H1 (cell line): ENCODE measurements at regions not wholly inside any gene's neighbourhood (a gene's known extent, or its start where the extent isn't known, plus 50 kb on each side); places are given as distances from the start of the nearest gene placed in this dataset.

Experiments
- CTCF ChIA-PET: fragments of 300-600 bp; sonication (Branson Sonifier 250); formaldehyde crosslinking; loops from one replicate; lab custom pipeline; 2021; ENCODE audit not compliant: partially characterized antibody; lab: Charles Lee
- POLR2A ChIA-PET: fragments of 300-600 bp; sonication (Branson Sonifier 250); formaldehyde crosslinking; loops from one replicate; lab custom pipeline; 2021; ENCODE audit warnings: inconsistent platforms; ENCODE audit not compliant: partially characterized antibody; lab: Charles Lee
- DNase-seq, 2 experiments: peaks; one replicate each; pipeline versions ENCODE4 v3.0.0 to v3.0.0-alpha.2; 2010 to 2022; ENCODE audit warnings: low spot score in 2 of 2, low read depth in 1 of 2, mixed read lengths in 1 of 2
- FAIRE-seq: peaks from 2 replicates; lab custom pipeline; 2011; peaks lifted over from hg19 to GRCh38; lab: Jason Lieb, UNC
- H2AFZ ChIP-seq: 2 replicates; pipeline ENCODE4 v1.8.1; 2012; ENCODE audit warnings: low read length, inconsistent platforms
- H2AK5ac ChIP-seq: 2 replicates; pipeline ENCODE4 v1.6.1; 2013; ENCODE audit warnings: low read depth, low read length
- H2BK120ac ChIP-seq: replicated peaks from 2 replicates; pipeline ENCODE3; 2013; ENCODE audit warnings: low read depth, low read length, inconsistent platforms
- H2BK12ac ChIP-seq: 2 replicates; pipeline ENCODE4 v1.6.1; 2013; ENCODE audit warnings: low read depth, low read length
- H2BK15ac ChIP-seq: 2 replicates; pipeline ENCODE4 v1.6.1; 2013; ENCODE audit warnings: low read length
- H2BK20ac ChIP-seq: 2 replicates; pipeline ENCODE4 v1.6.1; 2013; ENCODE audit warnings: low read length
- H2BK5ac ChIP-seq: 2 replicates; pipeline ENCODE4 v1.6.1; 2013; ENCODE audit warnings: low read depth, low read length
- H3K14ac ChIP-seq: 2 replicates; pipeline ENCODE4 v1.6.1; 2013; ENCODE audit warnings: inconsistent platforms; ENCODE audit not compliant: insufficient read length
- H3K18ac ChIP-seq: 2 replicates; pipeline ENCODE4 v1.6.1; 2013; ENCODE audit warnings: low read length; ENCODE audit errors: extremely low read depth
- H3K23ac ChIP-seq: 2 replicates; pipeline ENCODE4 v1.6.1; 2013; ENCODE audit warnings: inconsistent platforms; ENCODE audit not compliant: insufficient read length
- H3K23me2 ChIP-seq: 2 replicates; pipeline ENCODE4 v1.6.1; 2013; ENCODE audit warnings: low read depth, low read length
- H3K27ac ChIP-seq: 2 replicates; pipeline ENCODE4 v1.6.1; 2011; ENCODE audit warnings: low read depth, low read length, inconsistent platforms
- H3K27me3 ChIP-seq, 4 experiments: replicated peaks in 1 of 4; 1 replicate in 1 of 4; 2 replicates in 3 of 4; pipeline versions ENCODE4 v1.6.1 to v1.8.1; 2011 to 2013; ENCODE audit warnings: low read length in 3 of 4, mild to moderate bottlenecking in 3 of 4, inconsistent platforms in 2 of 4, mixed read lengths in 2 of 4, moderate library complexity in 1 of 4; ENCODE audit not compliant: control insufficient read depth in 3 of 4, insufficient read depth in 3 of 4; ENCODE audit errors: extremely low read depth in 1 of 4
- H3K36me3 ChIP-seq, 4 experiments: 2 replicates each; pipeline versions ENCODE4 v1.6.1 to v1.8.1; 2011 to 2013; ENCODE audit warnings: mild to moderate bottlenecking in 4 of 4, low read length in 3 of 4, moderate library complexity in 2 of 4, control low read depth in 1 of 4, inconsistent platforms in 1 of 4; ENCODE audit not compliant: insufficient read depth in 4 of 4, control insufficient read depth in 2 of 4
- H3K4ac ChIP-seq: replicated peaks from 2 replicates; pipeline ENCODE3; 2013; ENCODE audit warnings: low read length, low read depth, mixed read lengths, inconsistent platforms; ENCODE audit not compliant: insufficient read length
- H3K4me1 ChIP-seq, 4 experiments: replicated peaks in 1 of 4; 1 replicate in 1 of 4; 2 replicates in 3 of 4; pipeline versions ENCODE4 v1.6.1 to v1.8.1; 2011 to 2013; ENCODE audit warnings: low read length in 3 of 4, inconsistent platforms in 2 of 4, mixed read lengths in 1 of 4; ENCODE audit not compliant: insufficient read depth in 4 of 4, control insufficient read depth in 3 of 4
- H3K4me2 ChIP-seq, 2 experiments: 2 replicates each; pipeline versions ENCODE4 v1.6.1 to v1.8.1; 2011 to 2013; ENCODE audit warnings: low read depth in 2 of 2, low read length in 2 of 2, control low read depth in 1 of 2, inconsistent platforms in 1 of 2, mild to moderate bottlenecking in 1 of 2; ENCODE audit not compliant: insufficient read depth in 1 of 2
- H3K4me3 ChIP-seq, 4 experiments: fragments of 200-600, 300-600 bp in 1 of 4; sonication (generic), shearing (Covaris generic), sonication (Bioruptor Twin) in 1 of 4; 2 replicates each; pipeline versions ENCODE4 v1.5.1 to v1.8.1; 2011 to 2016; ENCODE audit warnings: low read length in 4 of 4, low read depth in 3 of 4, control low read depth in 2 of 4, inconsistent platforms in 2 of 4, mild to moderate bottlenecking in 2 of 4, mixed read lengths in 1 of 4, moderate library complexity in 1 of 4; ENCODE audit not compliant: insufficient read depth in 2 of 4; ENCODE audit errors: extremely low read depth in 1 of 4
- H3K56ac ChIP-seq: replicated peaks from 2 replicates; pipeline ENCODE3; 2013; ENCODE audit warnings: low read depth, mild to moderate bottlenecking, mixed read lengths, low read length, inconsistent platforms; ENCODE audit not compliant: insufficient read length
- H3K79me1 ChIP-seq: 2 replicates; pipeline ENCODE4 v1.6.1; 2013; ENCODE audit warnings: low read depth, low read length, control low read depth
- H3K79me2 ChIP-seq, 2 experiments: 2 replicates each; pipeline versions ENCODE4 v1.6.1 to v1.8.1; 2012 to 2013; ENCODE audit warnings: low read length in 2 of 2, mild to moderate bottlenecking in 2 of 2, inconsistent platforms in 1 of 2; ENCODE audit not compliant: insufficient read depth in 2 of 2, control insufficient read depth in 1 of 2
- H3K9ac ChIP-seq, 4 experiments: replicated peaks in 1 of 4; 1 replicate in 1 of 4; 2 replicates in 3 of 4; pipeline versions ENCODE4 v1.6.1 to v1.8.1; 2011 to 2013; ENCODE audit warnings: low read depth in 3 of 4, low read length in 3 of 4, control low read depth in 2 of 4, mild to moderate bottlenecking in 2 of 4, moderate library complexity in 2 of 4, inconsistent platforms in 1 of 4; ENCODE audit errors: extremely low read depth in 1 of 4
- H3K9me3 ChIP-seq, 2 experiments: 2 replicates each; pipeline versions ENCODE4 v1.6.1 to v1.8.1; 2012 to 2013; ENCODE audit warnings: mild to moderate bottlenecking in 2 of 2, moderate library complexity in 2 of 2, control low read depth in 1 of 2, inconsistent platforms in 1 of 2, low read depth in 1 of 2, low read length in 1 of 2, mixed read lengths in 1 of 2; ENCODE audit not compliant: insufficient read depth in 2 of 2
- H4K20me1 ChIP-seq, 2 experiments: replicated peaks in 1 of 2; 2 replicates each; pipeline versions ENCODE3 to v1.8.1; 2011 to 2013; ENCODE audit warnings: inconsistent platforms in 2 of 2, low read length in 2 of 2, mild to moderate bottlenecking in 1 of 2; ENCODE audit not compliant: insufficient read depth in 2 of 2, control insufficient read depth in 1 of 2
- H4K5ac ChIP-seq: 2 replicates; pipeline ENCODE4 v1.6.1; 2013; ENCODE audit warnings: low read length, low read depth, mixed read lengths, inconsistent platforms; ENCODE audit not compliant: insufficient read length
- H4K8ac ChIP-seq: 2 replicates; pipeline ENCODE4 v1.8.0; 2013; ENCODE audit warnings: mild to moderate bottlenecking, moderate library complexity, low read length, inconsistent platforms; ENCODE audit not compliant: insufficient read depth; ENCODE audit errors: extremely low read depth
- H4K91ac ChIP-seq: replicated peaks from 2 replicates; pipeline ENCODE3; 2013; ENCODE audit warnings: low read length, mixed read lengths, inconsistent platforms; ENCODE audit not compliant: insufficient read length
- CBX5 ChIP-seq: fragments of 300-800, 300-1000 bp; sonication (generic); IDR thresholded peaks from 2 replicates; pipeline ENCODE4 v1.7.1; 2016; ENCODE audit warnings: antibody characterized with exemption, low read length, low read depth
- GABPA ChIP-seq: IDR thresholded peaks from 2 replicates; pipeline ENCODE4 v1.6.1; 2011; ENCODE audit warnings: mild to moderate bottlenecking, low read length, moderate library complexity, borderline replicate concordance; ENCODE audit not compliant: insufficient read depth
- MAFK ChIP-seq: IDR thresholded peaks from 2 replicates; pipeline ENCODE4 v1.6.1; 2012; ENCODE audit warnings: low read depth, mild to moderate bottlenecking, improper control_type of control experiment, low read length
- RAD21 ChIP-seq, 2 experiments: IDR thresholded peaks in 1 of 2; conservative IDR thresholded peaks in 1 of 2; 2 replicates each; pipeline ENCODE4 v1.6.1; 2011; ENCODE audit warnings: low read depth in 2 of 2, low read length in 2 of 2, improper control_type of control experiment in 1 of 2, inconsistent platforms in 1 of 2, mild to moderate bottlenecking in 1 of 2, moderate library complexity in 1 of 2
- RNF2 ChIP-seq: fragments of 200-900, 300-1000 bp; sonication (generic); IDR thresholded peaks from 2 replicates; pipeline ENCODE4 v1.7.1; 2016; ENCODE audit warnings: borderline replicate concordance, low read depth, mild to moderate bottlenecking, antibody characterized with exemption, low read length; ENCODE audit not compliant: poor library complexity, severe bottlenecking; ENCODE audit errors: missing control alignments
- SP1 ChIP-seq: IDR thresholded peaks from 2 replicates; pipeline ENCODE4 v1.6.1; 2011; ENCODE audit warnings: low read depth, low read length
- SUZ12 ChIP-seq: fragments of 200-600 bp; sonication (generic); IDR thresholded peaks from 2 replicates; pipeline ENCODE4 v1.6.1; 2012; ENCODE audit warnings: mild to moderate bottlenecking, inconsistent platforms, low read length, moderate library complexity, mixed read lengths
- WGBS, 2 experiments: shearing (Covaris generic) in 1 of 2; methylation state at CpG; one replicate each; pipeline versions ENCODE4 v1.1.6 to v1.1.7; 2013 to 2015; ENCODE audit warnings: low lambda C conversion rate in 2 of 2, mixed read lengths in 2 of 2, inconsistent platforms in 1 of 2, low coverage in 1 of 2, missing lambda C conversion rate in 1 of 2; ENCODE audit not compliant: insufficient replicate concordance in 2 of 2, insufficient coverage in 1 of 2, insufficient read length in 1 of 2; ENCODE audit errors: extremely low coverage in 1 of 2, missing lambda C conversion rate in 1 of 2; 5-methylcytosine and 5-hydroxymethylcytosine counted together
- TF ChIP-seq, protein P1 (sequence below): IDR thresholded peaks from 2 replicates; pipeline ENCODE4 v1.6.1; 2011; ENCODE audit warnings: low read depth, mild to moderate bottlenecking, low read length; ENCODE audit not compliant: insufficient read depth

DNA sequence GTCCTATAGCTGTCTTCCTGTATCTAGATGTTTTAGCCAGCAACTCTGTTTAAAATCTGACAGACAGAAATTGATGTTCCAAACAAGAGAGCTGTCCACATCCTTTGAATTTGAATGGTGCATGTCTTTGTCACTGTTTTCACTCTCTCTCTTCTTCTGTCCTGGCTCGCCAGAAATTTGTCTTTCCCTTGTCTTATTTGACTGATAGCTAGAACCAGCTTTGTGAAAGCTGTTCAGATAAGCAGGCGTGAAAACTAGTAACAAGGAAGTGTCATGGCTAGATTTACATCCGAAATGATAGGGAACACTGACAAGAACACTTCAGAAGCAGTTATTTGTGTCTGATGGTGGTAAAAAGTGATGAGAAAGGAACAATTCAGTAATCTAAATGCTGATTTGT, 354.9 kb upstream of the SLITRK1 start:
- Histone ChIP-seq H3K36me3 (no peaks in the 10 kb centered on the region), H2AK5ac (no peak overlapping the region), H3K23me2 (no peaks in the 10 kb centered on the region), H3K23ac (no peak overlapping the region), H2BK5ac (no peak overlapping the region), H3K9ac (no peak overlapping the region), H2BK15ac (no peak overlapping the region), H3K14ac (no peak overlapping the region), H2BK120ac (no peak overlapping the region), H4K5ac (no peak overlapping the region), H3K18ac (no peak overlapping the region), H2BK12ac (no peak overlapping the region), H4K91ac (no peak overlapping the region), H3K27ac (no peak overlapping the region), H2BK20ac (no peak overlapping the region), H2AFZ (peak overlapping the region; percentile 79; the same call in 1 of the 2 replicates), H3K56ac (no peak overlapping the region), H3K4me2 (no peak overlapping the region), H4K8ac (no peak overlapping the region), H3K4ac (no peak overlapping the region), H3K27me3 (no peaks in the 10 kb centered on the region), H3K4me1 (no peaks in the 10 kb centered on the region), H4K20me1 (no peaks in the 10 kb centered on the region), H3K9me3 (no peaks in the 10 kb centered on the region), H3K79me1 (no peaks in the 10 kb centered on the region), H3K79me2 (no peaks in the 10 kb centered on the region), H3K4me3 (no peak overlapping the region)
- ChIA-PET POLR2A (no interaction called here), CTCF (no interaction called here)
- no peak for FAIRE-seq
- no peak for DNase-seq
- WGBS, 2 experiments: 81% methylated on average over 3 of the region's 3 CpGs; no CpG with 5 or more reads in 1 of the 2 experiments
- TF ChIP-seq MAFK (no peak), RNF2 (no peak), CBX5 (no peak), SUZ12 (no peak), GABPA (no peak), RAD21 (IDR thresholded peaks at IDR 0.05 in 1 of 2, conservative IDR thresholded peaks at IDR 0.05 in 1 of 2; ENCODE audit: low read depth in 2 of 2, low read length in 2 of 2) (no peak), SP1 (no peak)
- TF ChIP-seq, protein P1, sequence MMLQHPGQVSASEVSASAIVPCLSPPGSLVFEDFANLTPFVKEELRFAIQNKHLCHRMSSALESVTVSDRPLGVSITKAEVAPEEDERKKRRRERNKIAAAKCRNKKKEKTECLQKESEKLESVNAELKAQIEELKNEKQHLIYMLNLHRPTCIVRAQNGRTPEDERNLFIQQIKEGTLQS: no peak
